GM12878 (cell line): ENCODE measurements at regions not wholly inside any gene's neighbourhood (a gene's known extent, or its start where the extent isn't known, plus 50 kb on each side); places are given as distances from the start of the nearest gene placed in this dataset.

Source experiments
- ATAC-seq: fragments of 200-7000 bp; cut with Tn5 transposase; 3 replicates; pipeline ENCODE4 v1.9.1; 2020; ENCODE audit warnings: mild to moderate bottlenecking, moderate library complexity
- BruUV-seq: library from RNA; stranded (reverse); fragments of 400-500 nt; replicated peaks from 2 replicates; lab custom pipeline; 2021; lab: Mats Ljungman, UMichigan
- CTCF ChIA-PET: fragments of 300-600 bp; sonication (Branson Sonifier 250); formaldehyde crosslinking; extraction: SDS; loops from one replicate; lab custom pipeline; 2021; ENCODE audit warnings: inconsistent platforms; lab: Yijun Ruan, JAX
- POLR2A ChIA-PET: fragments of 350-600 bp; formaldehyde crosslinking; extraction: SDS; loops from one replicate; lab custom pipeline; 2021; ENCODE audit warnings: inconsistent platforms; lab: Charles Lee
- RAD21 ChIA-PET: fragments of 300-600 bp; sonication (Branson Sonifier 250); formaldehyde crosslinking; loops from one replicate; lab custom pipeline; 2023; ENCODE audit warnings: antibody characterized with exemption; ENCODE audit not compliant: unreplicated experiment; lab: Charles Lee
- SMC1A ChIA-PET: fragments of 300-600 bp; sonication (Branson Sonifier 250); formaldehyde crosslinking; loops from one replicate; lab custom pipeline; 2023; ENCODE audit not compliant: unreplicated experiment, uncharacterized antibody; lab: Charles Lee
- DNase-seq: peaks from one replicate; pipeline ENCODE4 v3.0.0-alpha.2; 2011; ENCODE audit warnings: low read depth, low spot score
- FAIRE-seq: peaks from 3 replicates; lab custom pipeline; 2011; peaks lifted over from hg19 to GRCh38; lab: Jason Lieb, UNC
- H2AFZ ChIP-seq: 2 replicates; pipeline ENCODE4 v1.6.0; 2011; ENCODE audit warnings: low read depth, low read length, control low read depth; ENCODE audit not compliant: control insufficient read depth
- H3K27ac ChIP-seq: 2 replicates; pipeline ENCODE4 v1.5.1; 2011; ENCODE audit warnings: control low read depth; ENCODE audit not compliant: control insufficient read depth, insufficient read depth
- H3K27me3 ChIP-seq, 2 experiments: replicated peaks in 1 of 2; 2 replicates each; pipeline versions ENCODE4 v1.6.0 to v1.6.1; 2011; ENCODE audit warnings: low read length in 1 of 2; ENCODE audit not compliant: control insufficient read depth in 2 of 2, insufficient read depth in 2 of 2
- H3K36me3 ChIP-seq, 2 experiments: 2 replicates each; pipeline ENCODE4 v1.5.1; 2011; ENCODE audit warnings: low read length in 1 of 2; ENCODE audit not compliant: control insufficient read depth in 2 of 2, insufficient read depth in 2 of 2
- H3K4me1 ChIP-seq: 2 replicates; pipeline ENCODE4 v1.6.1; 2011; ENCODE audit warnings: mild to moderate bottlenecking, low read length, moderate library complexity, mixed read lengths; ENCODE audit not compliant: control insufficient read depth, insufficient read depth
- H3K4me2 ChIP-seq: 2 replicates; pipeline ENCODE4 v1.6.0; 2011; ENCODE audit warnings: control low read depth; ENCODE audit not compliant: control insufficient read depth, insufficient read depth
- H3K4me3 ChIP-seq: fragments of 200-600 bp; sonication (generic); 2 replicates; pipeline ENCODE4 v1.5.1; 2016
- H3K79me2 ChIP-seq: 2 replicates; pipeline ENCODE4 v1.6.0; 2011; ENCODE audit warnings: low read length; ENCODE audit not compliant: control insufficient read depth, insufficient read depth
- H3K9ac ChIP-seq: 2 replicates; pipeline ENCODE4 v1.8.0; 2011; ENCODE audit warnings: low read length, control low read depth, mixed read lengths; ENCODE audit not compliant: control insufficient read depth, insufficient read depth
- H3K9me3 ChIP-seq: replicated peaks from 3 replicates; pipeline ENCODE4 v1.5.1; 2011; ENCODE audit warnings: mild to moderate bottlenecking, low read length; ENCODE audit not compliant: control insufficient read depth, insufficient read depth
- H4K20me1 ChIP-seq: 2 replicates; pipeline ENCODE4 v1.6.0; 2011; ENCODE audit not compliant: control insufficient read depth, insufficient read depth
- CHD1 ChIP-seq: IDR thresholded peaks from 2 replicates; pipeline ENCODE4 v1.6.1; 2012; ENCODE audit warnings: low read depth, low read length, improper control_type of control experiment
- CREM ChIP-seq: IDR thresholded peaks from 2 replicates; pipeline ENCODE4 v1.6.1; 2014; ENCODE audit warnings: antibody characterized with exemption, low read depth
- FOXM1 ChIP-seq: IDR thresholded peaks from 2 replicates; pipeline ENCODE4 v1.6.1; 2012; ENCODE audit warnings: low read depth, mild to moderate bottlenecking, inconsistent platforms, low read length, moderate library complexity
- IKZF2 ChIP-seq, 2 experiments: fragments of 450-650 bp; IDR thresholded peaks; 2 replicates each; pipeline ENCODE4 v1.6.1; 2017; ENCODE audit warnings: mild to moderate bottlenecking in 2 of 2, moderate library complexity in 2 of 2
- RBBP5 ChIP-seq: fragments of 200-600 bp; sonication (generic); conservative IDR thresholded peaks from 2 replicates; pipeline ENCODE4 v1.6.1; 2016
- SUPT20H ChIP-seq: IDR thresholded peaks from 2 replicates; pipeline ENCODE4 v1.6.1; 2011; ENCODE audit warnings: low read depth, mild to moderate bottlenecking, low read length, moderate library complexity, borderline replicate concordance; ENCODE audit not compliant: control insufficient read depth
- TCF12 ChIP-seq: IDR thresholded peaks from 2 replicates; pipeline ENCODE4 v1.6.1; 2011; ENCODE audit warnings: low read depth, mild to moderate bottlenecking, low read length
- WRNIP1 ChIP-seq: IDR thresholded peaks from 2 replicates; pipeline ENCODE4 v1.6.1; 2011; ENCODE audit warnings: low read depth, low read length, improper control_type of control experiment, borderline replicate concordance
- whole genome bisulfite sequencing: methylation state at CpG from one replicate; pipeline ENCODE4 v1.1.6; 2016; ENCODE audit warnings: low lambda C conversion rate; ENCODE audit not compliant: insufficient replicate concordance, insufficient coverage; ENCODE audit errors: missing lambda C conversion rate; 5-methylcytosine and 5-hydroxymethylcytosine counted together
- in situ Hi-C: fragments of 300-500 bp; cut with MboI; formaldehyde crosslinking; loops from 9 replicates; pipeline ENCODE4 v1.14.3; 2018; ENCODE audit warnings: mixed read lengths
- intact Hi-C: fragments of 100-400 bp; cut with micrococcal nuclease; formaldehyde crosslinking; loops from one replicate; pipeline ENCODE4 v1.14.2; 2022; ENCODE audit not compliant: unreplicated experiment
- TF ChIP-seq, protein P1 (sequence below): IDR thresholded peaks from 2 replicates; pipeline ENCODE4 v1.6.1; 2012; ENCODE audit warnings: low read depth, low read length, improper control_type of control experiment
- TF ChIP-seq, protein P2 (sequence below): fragments of 450-650 bp; formaldehyde crosslinking; IDR thresholded peaks from 2 replicates; pipeline ENCODE4 v1.4.0; 2020; ENCODE audit warnings: mild to moderate bottlenecking, moderate library complexity

DNA sequence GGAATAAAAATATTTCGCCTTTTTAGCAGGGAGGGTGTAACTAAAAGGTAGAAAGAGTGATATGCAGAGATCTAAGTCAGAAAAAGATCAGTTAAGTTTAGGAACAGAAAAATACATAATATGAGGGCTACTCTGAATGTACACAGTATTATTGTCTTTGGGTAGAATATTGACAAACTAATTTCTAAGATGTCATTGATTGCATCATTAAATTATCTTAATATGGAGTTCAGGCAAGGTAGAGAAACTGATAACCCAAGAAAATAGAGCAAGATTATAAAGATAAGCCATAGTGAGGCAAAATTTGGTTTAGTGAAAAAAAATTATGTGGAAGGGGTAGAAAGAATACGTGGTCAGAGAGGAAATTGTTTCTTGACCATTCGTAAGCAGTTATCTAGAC, 629.0 kb upstream of the NXPH2 start:
- H3K36me3 ChIP-seq = no peaks in the 10 kb centered on the region
- H3K79me2 ChIP-seq = no peaks in the 10 kb centered on the region
- H3K4me1 ChIP-seq = no peaks in the 10 kb centered on the region
- H3K9me3 ChIP-seq = no peaks in the 10 kb centered on the region
- H3K9ac ChIP-seq = no peak overlapping the region
- TF ChIP-seq CHD1 (no peak), TCF12 (no peak), IKZF2 (IDR thresholded peaks at IDR 0.05) (no peak), CREM (no peak), SUPT20H (no peak), RBBP5 (no peak), WRNIP1 (no peak), FOXM1 (no peak)
- TF ChIP-seq, protein P1, sequence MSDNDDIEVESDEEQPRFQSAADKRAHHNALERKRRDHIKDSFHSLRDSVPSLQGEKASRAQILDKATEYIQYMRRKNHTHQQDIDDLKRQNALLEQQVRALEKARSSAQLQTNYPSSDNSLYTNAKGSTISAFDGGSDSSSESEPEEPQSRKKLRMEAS = no peak
- TF ChIP-seq, protein P2, sequence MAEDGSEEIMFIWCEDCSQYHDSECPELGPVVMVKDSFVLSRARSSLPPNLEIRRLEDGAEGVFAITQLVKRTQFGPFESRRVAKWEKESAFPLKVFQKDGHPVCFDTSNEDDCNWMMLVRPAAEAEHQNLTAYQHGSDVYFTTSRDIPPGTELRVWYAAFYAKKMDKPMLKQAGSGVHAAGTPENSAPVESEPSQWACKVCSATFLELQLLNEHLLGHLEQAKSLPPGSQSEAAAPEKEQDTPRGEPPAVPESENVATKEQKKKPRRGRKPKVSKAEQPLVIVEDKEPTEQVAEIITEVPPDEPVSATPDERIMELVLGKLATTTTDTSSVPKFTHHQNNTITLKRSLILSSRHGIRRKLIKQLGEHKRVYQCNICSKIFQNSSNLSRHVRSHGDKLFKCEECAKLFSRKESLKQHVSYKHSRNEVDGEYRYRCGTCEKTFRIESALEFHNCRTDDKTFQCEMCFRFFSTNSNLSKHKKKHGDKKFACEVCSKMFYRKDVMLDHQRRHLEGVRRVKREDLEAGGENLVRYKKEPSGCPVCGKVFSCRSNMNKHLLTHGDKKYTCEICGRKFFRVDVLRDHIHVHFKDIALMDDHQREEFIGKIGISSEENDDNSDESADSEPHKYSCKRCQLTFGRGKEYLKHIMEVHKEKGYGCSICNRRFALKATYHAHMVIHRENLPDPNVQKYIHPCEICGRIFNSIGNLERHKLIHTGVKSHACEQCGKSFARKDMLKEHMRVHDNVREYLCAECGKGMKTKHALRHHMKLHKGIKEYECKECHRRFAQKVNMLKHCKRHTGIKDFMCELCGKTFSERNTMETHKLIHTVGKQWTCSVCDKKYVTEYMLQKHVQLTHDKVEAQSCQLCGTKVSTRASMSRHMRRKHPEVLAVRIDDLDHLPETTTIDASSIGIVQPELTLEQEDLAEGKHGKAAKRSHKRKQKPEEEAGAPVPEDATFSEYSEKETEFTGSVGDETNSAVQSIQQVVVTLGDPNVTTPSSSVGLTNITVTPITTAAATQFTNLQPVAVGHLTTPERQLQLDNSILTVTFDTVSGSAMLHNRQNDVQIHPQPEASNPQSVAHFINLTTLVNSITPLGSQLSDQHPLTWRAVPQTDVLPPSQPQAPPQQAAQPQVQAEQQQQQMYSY (CRISPR knock-in tag) = no peak
- no peaks in the 10 kb centered on the region for H3K27me3 ChIP-seq
- ChIA-PET RAD21 (no interaction called here), POLR2A (no interaction called here), CTCF (no interaction called here), SMC1A (no interaction called here)
- FAIRE-seq (no peak), DNase-seq (no peak), ATAC-seq (no peak)
- intact Hi-C loops = no loop called here
- no peak overlapping the region for H3K4me3 ChIP-seq
- H2AFZ ChIP-seq = no peak overlapping the region
- BruUV-seq = no TSS peak
- 0% methylated on average over 3 of the region's 3 CpGs for WGBS
- H3K4me2 ChIP-seq = no peak overlapping the region
- no peaks in the 10 kb centered on the region for H4K20me1 ChIP-seq
- H3K27ac ChIP-seq = no peak overlapping the region
- in situ Hi-C loops = no loop called here
